ENCODE measurements at regions not wholly inside any gene's neighbourhood (a gene's known extent, or its start where the extent isn't known, plus 50 kb on each side); places are given as distances from the start of the nearest gene placed in this dataset.

DNA sequence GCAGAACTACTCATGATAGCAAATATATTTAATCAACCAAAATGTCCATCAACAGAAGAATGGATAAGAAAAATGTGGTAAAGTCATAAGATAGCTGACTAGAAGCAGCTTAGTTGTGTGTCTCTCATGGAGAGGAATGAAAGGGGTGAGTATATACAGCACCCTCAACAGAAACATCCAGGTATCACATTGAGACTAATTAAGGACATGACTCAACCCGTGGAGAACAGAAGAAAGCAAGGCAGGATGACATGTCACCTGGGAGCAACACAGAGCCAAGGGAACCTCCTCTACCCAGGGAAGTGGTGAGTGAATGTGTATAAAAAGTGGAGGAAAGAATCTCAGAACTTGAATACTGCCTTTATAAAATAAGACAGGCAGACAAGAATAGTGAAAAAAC lies 1695.0 kb upstream of the CELF4 start:
- intact Hi-C loops (cut with micrococcal nuclease; ENCODE audit: unreplicated experiment), result no loop called here
- Histone ChIP-seq H3K9me2 (ENCODE audit: insufficient read depth, low read length) (no peaks in the 10 kb centered on the region), H3K9me3 (ENCODE audit: low read length) (no peaks in the 10 kb centered on the region), H3K27ac (ENCODE audit: low read depth, low read length, poor library complexity, severe bottlenecking) (no peak overlapping the region), H3K36me3 (ENCODE audit: insufficient read depth, low read length) (no peaks in the 10 kb centered on the region), H3K4me3 (ENCODE audit: low read depth, low read length, poor library complexity, severe bottlenecking) (no peak overlapping the region), H4K20me1 (ENCODE audit: insufficient read depth, low read length) (no peaks in the 10 kb centered on the region), H2AFZ (ENCODE audit: low read length) (no peak overlapping the region), H3K79me2 (ENCODE audit: insufficient read depth, low read depth, low read length) (no peaks in the 10 kb centered on the region), H3K4me2 (ENCODE audit: low read length) (no peak overlapping the region), H3K4me1 (ENCODE audit: insufficient read depth, low read length, poor library complexity, severe bottlenecking) (no peaks in the 10 kb centered on the region)
- BruUV-seq (replicated peaks), result no TSS peak
- TF ChIP-seq, protein P1, sequence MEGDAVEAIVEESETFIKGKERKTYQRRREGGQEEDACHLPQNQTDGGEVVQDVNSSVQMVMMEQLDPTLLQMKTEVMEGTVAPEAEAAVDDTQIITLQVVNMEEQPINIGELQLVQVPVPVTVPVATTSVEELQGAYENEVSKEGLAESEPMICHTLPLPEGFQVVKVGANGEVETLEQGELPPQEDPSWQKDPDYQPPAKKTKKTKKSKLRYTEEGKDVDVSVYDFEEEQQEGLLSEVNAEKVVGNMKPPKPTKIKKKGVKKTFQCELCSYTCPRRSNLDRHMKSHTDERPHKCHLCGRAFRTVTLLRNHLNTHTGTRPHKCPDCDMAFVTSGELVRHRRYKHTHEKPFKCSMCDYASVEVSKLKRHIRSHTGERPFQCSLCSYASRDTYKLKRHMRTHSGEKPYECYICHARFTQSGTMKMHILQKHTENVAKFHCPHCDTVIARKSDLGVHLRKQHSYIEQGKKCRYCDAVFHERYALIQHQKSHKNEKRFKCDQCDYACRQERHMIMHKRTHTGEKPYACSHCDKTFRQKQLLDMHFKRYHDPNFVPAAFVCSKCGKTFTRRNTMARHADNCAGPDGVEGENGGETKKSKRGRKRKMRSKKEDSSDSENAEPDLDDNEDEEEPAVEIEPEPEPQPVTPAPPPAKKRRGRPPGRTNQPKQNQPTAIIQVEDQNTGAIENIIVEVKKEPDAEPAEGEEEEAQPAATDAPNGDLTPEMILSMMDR (conservative IDR thresholded peaks at IDR 0.05; ENCODE audit: low read length), result no peak
- TF ChIP-seq EZH2phosphoT487 (IDR thresholded peaks at IDR 0.05; ENCODE audit: borderline replicate concordance, low read depth, low read length), result no peak
- POLR2A ChIA-PET, result no interaction called here
- no peak for DNase-seq (ENCODE audit: low spot score)
- CTCF ChIA-PET (ENCODE audit: unreplicated experiment), result no interaction called here

- Histone ChIP-seq H3K36me3 (ENCODE audit: insufficient read depth, low read length) (no peaks in the 10 kb centered on the region), H2AFZ (ENCODE audit: low read length) (no peak overlapping the region), H3K4me3 (ENCODE audit: low read depth, low read length, poor library complexity, severe bottlenecking) (no peak overlapping the region), H3K79me2 (ENCODE audit: insufficient read depth, low read depth, low read length) (no peaks in the 10 kb centered on the region), H3K27ac (ENCODE audit: low read depth, low read length, poor library complexity, severe bottlenecking) (no peak overlapping the region), H3K4me2 (ENCODE audit: low read length) (no peak overlapping the region), H4K20me1 (ENCODE audit: insufficient read depth, low read length) (no peaks in the 10 kb centered on the region), H3K9me3 (ENCODE audit: low read length) (no peaks in the 10 kb centered on the region), H3K4me1 (ENCODE audit: insufficient read depth, low read length, poor library complexity, severe bottlenecking) (no peaks in the 10 kb centered on the region), H3K9me2 (ENCODE audit: insufficient read depth, low read length) (no peaks in the 10 kb centered on the region)
- intact Hi-C loops (cut with micrococcal nuclease; ENCODE audit: unreplicated experiment), result no loop called here
- no peak for TF ChIP-seq EZH2phosphoT487 (IDR thresholded peaks at IDR 0.05; ENCODE audit: borderline replicate concordance, low read depth, low read length)
- TF ChIP-seq, protein P1 (conservative IDR thresholded peaks at IDR 0.05; ENCODE audit: low read length), result no peak
- BruUV-seq (replicated peaks), result no TSS peak
- no peak for DNase-seq (ENCODE audit: low spot score)
- ChIA-PET POLR2A (no interaction called here), CTCF (ENCODE audit: unreplicated experiment) (no interaction called here)
Observed at GRCh38 chr18:39259736-39260135, 1694.1 kb upstream of the CELF4 start.

DNA sequence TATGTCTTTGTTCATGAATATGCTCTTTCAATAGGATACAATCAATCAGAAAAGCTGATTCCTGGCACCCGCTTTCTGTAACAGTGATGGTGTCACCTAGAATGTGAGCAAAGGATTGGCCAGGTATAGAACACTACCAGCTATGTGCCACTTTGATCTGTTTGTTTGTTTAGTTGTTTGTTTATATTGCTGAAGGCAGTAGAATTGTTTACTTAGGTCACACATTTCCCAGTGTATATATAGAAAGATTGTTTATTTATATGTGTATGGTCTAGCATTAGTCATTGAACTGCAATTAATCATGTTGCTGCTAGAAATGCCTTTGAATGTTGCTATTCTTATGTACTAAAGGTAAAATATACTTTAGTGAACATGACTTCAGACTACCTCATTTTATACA lies 1678.6 kb upstream of the CELF4 start:
- intact Hi-C loops (cut with micrococcal nuclease; ENCODE audit: unreplicated experiment), result no loop called here
- no peak overlapping the region for H3K4me3 ChIP-seq (ENCODE audit: low read depth, low read length, poor library complexity, severe bottlenecking)
- ChIA-PET POLR2A (no interaction called here), CTCF (ENCODE audit: unreplicated experiment) (no interaction called here)
- no peaks in the 10 kb centered on the region for H4K20me1 ChIP-seq (ENCODE audit: insufficient read depth, low read length)
- H3K79me2 ChIP-seq (ENCODE audit: insufficient read depth, low read depth, low read length), result no peaks in the 10 kb centered on the region
- no peak overlapping the region for H2AFZ ChIP-seq (ENCODE audit: low read length)
- H3K4me2 ChIP-seq (ENCODE audit: low read length), result no peak overlapping the region
- TF ChIP-seq, protein P1 (conservative IDR thresholded peaks at IDR 0.05; ENCODE audit: low read length), result no peak
- no peak for TF ChIP-seq EZH2phosphoT487 (IDR thresholded peaks at IDR 0.05; ENCODE audit: borderline replicate concordance, low read depth, low read length)
- H3K36me3 ChIP-seq (ENCODE audit: insufficient read depth, low read length), result no peaks in the 10 kb centered on the region
- H3K9me2 ChIP-seq (ENCODE audit: insufficient read depth, low read length), result no peaks in the 10 kb centered on the region
- no peak overlapping the region for H3K27ac ChIP-seq (ENCODE audit: low read depth, low read length, poor library complexity, severe bottlenecking)
- no TSS peak for BruUV-seq (replicated peaks)
- no peaks in the 10 kb centered on the region for H3K4me1 ChIP-seq (ENCODE audit: insufficient read depth, low read length, poor library complexity, severe bottlenecking)
- DNase-seq (ENCODE audit: low spot score), result no peak
- no peaks in the 10 kb centered on the region for H3K9me3 ChIP-seq (ENCODE audit: low read length)
